Endothelial cell of umbilical vein (primary cell): ENCODE measurements at regions not wholly inside any gene's neighbourhood (a gene's known extent, or its start where the extent isn't known, plus 50 kb on each side); places are given as distances from the start of the nearest gene placed in this dataset.

Experiments
- BruUV-seq: library from RNA; stranded (reverse); fragments of 400-500 nt; replicated peaks from 2 replicates; lab custom pipeline; 2021; lab: Mats Ljungman, UMichigan
- CTCF ChIA-PET: fragments of 300-600, 350-600 bp; sonication (Branson Sonifier 250); formaldehyde crosslinking; loops from one replicate; lab custom pipeline; 2021; ENCODE audit warnings: antibody characterized with exemption, inconsistent platforms; lab: Charles Lee
- POLR2A ChIA-PET: fragments of 300-600, 350-600 bp; sonication (Branson Sonifier 250); formaldehyde crosslinking; loops from one replicate; lab custom pipeline; 2021; ENCODE audit warnings: antibody characterized with exemption, inconsistent platforms; lab: Charles Lee
- DNase-seq: peaks from one replicate; pipeline ENCODE4 v3.0.0-alpha.2; 2011; ENCODE audit warnings: low read depth, low spot score
- FAIRE-seq: peaks from 2 replicates; lab custom pipeline; 2011; peaks lifted over from hg19 to GRCh38; lab: Jason Lieb, UNC
- H2AFZ ChIP-seq: 2 replicates; pipeline ENCODE4 v1.6.0; 2012; ENCODE audit warnings: low read depth, low read length, control low read depth, inconsistent platforms
- H3K27ac ChIP-seq: 2 replicates; pipeline ENCODE4 v1.5.1; 2011; ENCODE audit warnings: low read depth, mild to moderate bottlenecking, control low read depth, low read length, moderate library complexity; ENCODE audit not compliant: insufficient read depth
- H3K27me3 ChIP-seq, 2 experiments: 2 replicates each; pipeline versions ENCODE4 v1.6.0 to v1.6.1; 2011; ENCODE audit warnings: low read length in 2 of 2, mixed read lengths in 1 of 2; ENCODE audit not compliant: control insufficient read depth in 2 of 2, insufficient read depth in 2 of 2
- H3K36me3 ChIP-seq, 2 experiments: 2 replicates in 1 of 2; 3 replicates in 1 of 2; pipeline ENCODE4 v1.5.1; 2011; ENCODE audit warnings: low read length in 2 of 2, mild to moderate bottlenecking in 1 of 2, moderate library complexity in 1 of 2; ENCODE audit not compliant: control insufficient read depth in 2 of 2, insufficient read depth in 2 of 2; ENCODE audit errors: extremely low read depth in 1 of 2
- H3K4me1 ChIP-seq: 3 replicates; pipeline ENCODE4 v1.5.1; 2011; ENCODE audit warnings: mild to moderate bottlenecking, low read length; ENCODE audit not compliant: control insufficient read depth, insufficient read depth; ENCODE audit errors: extremely low read depth
- H3K4me2 ChIP-seq: 2 replicates; pipeline ENCODE4 v1.6.1; 2011; ENCODE audit warnings: low read length, control low read depth, mixed read lengths; ENCODE audit not compliant: insufficient read depth
- H3K4me3 ChIP-seq, 3 experiments: fragments of 200-600 bp in 1 of 3; sonication (generic), shearing (Covaris generic) in 1 of 3; replicated peaks in 1 of 3; 2 replicates each; pipeline ENCODE4 v1.5.1; 2011 to 2016; ENCODE audit warnings: control low read depth in 3 of 3, low read length in 3 of 3, mild to moderate bottlenecking in 2 of 3, inconsistent platforms in 1 of 3, low read depth in 1 of 3, moderate library complexity in 1 of 3; ENCODE audit not compliant: insufficient read depth in 1 of 3
- H3K79me2 ChIP-seq: 2 replicates; pipeline ENCODE4 v1.6.0; 2012; ENCODE audit warnings: low read length, inconsistent platforms; ENCODE audit not compliant: control insufficient read depth, insufficient read depth
- H3K9ac ChIP-seq: replicated peaks from 2 replicates; pipeline ENCODE3; 2011; ENCODE audit warnings: low read length, control low read depth; ENCODE audit not compliant: insufficient read depth; ENCODE audit errors: extremely low read depth
- H3K9me1 ChIP-seq: replicated peaks from 3 replicates; pipeline ENCODE4 v1.6.0; 2011; ENCODE audit warnings: mild to moderate bottlenecking, low read length; ENCODE audit not compliant: control insufficient read depth, insufficient read depth; ENCODE audit errors: extremely low read depth
- H3K9me3 ChIP-seq: replicated peaks from 2 replicates; pipeline ENCODE4 v1.5.1; 2012; ENCODE audit warnings: low read length, inconsistent platforms; ENCODE audit not compliant: control insufficient read depth, insufficient read depth
- H4K20me1 ChIP-seq: replicated peaks from 2 replicates; pipeline ENCODE3; 2011; ENCODE audit warnings: mild to moderate bottlenecking, low read length; ENCODE audit not compliant: control insufficient read depth, insufficient read depth; ENCODE audit errors: extremely low read depth
- CTCF ChIP-seq, 2 donors: IDR thresholded peaks; 1 replicate in 1 of 2; 2 replicates in 1 of 2; pipeline ENCODE4 v1.5.1; 2011; ENCODE audit warnings: low read length in 2 of 2, mild to moderate bottlenecking in 2 of 2, moderate library complexity in 2 of 2, control low read depth in 1 of 2, inconsistent platforms in 1 of 2, low read depth in 1 of 2; ENCODE audit not compliant: insufficient read depth in 1 of 2; ENCODE audit errors: extremely low read depth in 1 of 2
- EZH2 ChIP-seq: IDR thresholded peaks from 2 replicates; pipeline ENCODE4 v1.6.1; 2012; ENCODE audit warnings: borderline replicate concordance, low read depth, mild to moderate bottlenecking, moderate library complexity, low read length, inconsistent platforms; ENCODE audit not compliant: severe bottlenecking
- FOS ChIP-seq: IDR thresholded peaks from 2 replicates; pipeline ENCODE4 v1.6.1; 2011; ENCODE audit warnings: mild to moderate bottlenecking, low read length, moderate library complexity, borderline replicate concordance; ENCODE audit not compliant: insufficient read depth
- GATA2 ChIP-seq: IDR thresholded peaks from 2 replicates; pipeline ENCODE4 v1.7.0; 2011; ENCODE audit warnings: low read depth, mild to moderate bottlenecking, moderate library complexity, mixed read lengths, low read length; ENCODE audit not compliant: insufficient read length, insufficient read depth
- JUN ChIP-seq: IDR thresholded peaks from 2 replicates; pipeline ENCODE4 v1.6.1; 2011; ENCODE audit warnings: borderline replicate concordance, low read depth; ENCODE audit not compliant: insufficient read length, insufficient read depth
- MAX ChIP-seq: IDR thresholded peaks from 2 replicates; pipeline ENCODE4 v1.6.1; 2011; ENCODE audit not compliant: insufficient read depth, insufficient read length
- MYC ChIP-seq: IDR thresholded peaks from one replicate; pipeline ENCODE4 v1.6.1; 2011; ENCODE audit warnings: mild to moderate bottlenecking, low read depth, low read length
- POLR2A ChIP-seq: IDR thresholded peaks from 2 replicates; pipeline ENCODE4 v1.6.1; 2012; ENCODE audit warnings: low read depth, mild to moderate bottlenecking, control low read depth, low read length
- POLR2AphosphoS5 ChIP-seq: IDR thresholded peaks from 2 replicates; pipeline ENCODE4 v1.6.1; 2012; ENCODE audit warnings: low read depth, mild to moderate bottlenecking, control low read depth, low read length, moderate library complexity; ENCODE audit not compliant: insufficient read depth
- dilution Hi-C: fragments of 300-500 bp; cut with MboI; formaldehyde crosslinking; loops from one replicate; pipeline ENCODE4 v1.15.0; 2019; ENCODE audit warnings: low sequenced_read_pairs; ENCODE audit not compliant: extremely low pct_ligation_motif_present
- intact Hi-C: fragments of 100-400 bp; cut with micrococcal nuclease; formaldehyde crosslinking; loops from one replicate; pipeline ENCODE4 v1.10.0; 2022

DNA sequence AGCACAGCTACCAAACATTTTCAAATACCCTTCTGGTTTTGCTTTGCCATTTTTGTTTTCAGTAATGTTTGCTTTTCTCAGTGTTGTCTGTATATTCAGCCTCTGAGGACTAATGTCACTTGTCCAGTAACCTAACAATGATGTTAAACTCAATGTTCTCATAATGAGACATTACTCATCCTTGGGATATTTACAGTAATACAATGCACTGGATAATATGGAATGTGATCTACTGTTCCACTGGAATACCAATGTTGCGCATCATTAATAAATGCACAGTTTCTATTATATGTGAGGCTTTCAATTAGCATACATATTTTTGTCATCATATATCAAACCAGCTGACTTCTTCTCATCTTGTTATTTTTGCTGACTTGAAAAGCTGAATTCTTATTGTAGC lies 259.1 kb downstream of the SH2D1A start:
- no peaks in the 10 kb centered on the region for H3K27me3 ChIP-seq
- DNase-seq (no peak), FAIRE-seq (no peak)
- H4K20me1 ChIP-seq, result no peaks in the 10 kb centered on the region
- no peaks in the 10 kb centered on the region for H3K4me1 ChIP-seq
- intact Hi-C loops (no loop called here), dilution Hi-C loops (no loop called here)
- H2AFZ ChIP-seq, result no peak overlapping the region
- no peaks in the 10 kb centered on the region for H3K9me3 ChIP-seq
- TF ChIP-seq FOS, result no peak
- no peak for TF ChIP-seq GATA2
- no peak for TF ChIP-seq JUN
- TF ChIP-seq MAX, result no peak
- no peak for TF ChIP-seq POLR2A
- no peak for TF ChIP-seq POLR2AphosphoS5
- no peak for TF ChIP-seq MYC
- TF ChIP-seq CTCF (IDR thresholded peaks at IDR 0.05; ENCODE audit: extremely low read depth in 1 of 2, insufficient read depth in 1 of 2, low read depth in 1 of 2, low read length in 2 of 2), result no peak
- no peak for TF ChIP-seq EZH2
- no peak overlapping the region for H3K4me2 ChIP-seq
- no peak overlapping the region for H3K4me3 ChIP-seq
- H3K9me1 ChIP-seq, result no peaks in the 10 kb centered on the region
- CTCF ChIA-PET, result no interaction called here
- H3K27ac ChIP-seq, result no peak overlapping the region
- POLR2A ChIA-PET, result no interaction called here
- no peaks in the 10 kb centered on the region for H3K79me2 ChIP-seq
- BruUV-seq, result no TSS peak
- no peaks in the 10 kb centered on the region for H3K36me3 ChIP-seq
- H3K9ac ChIP-seq, result no peak overlapping the region
